Vagina (tissue), 2 donors: ENCODE measurements at regions not wholly inside any gene's neighbourhood (a gene's known extent, or its start where the extent isn't known, plus 50 kb on each side); places are given as distances from the start of the nearest gene placed in this dataset.

ENCODE experiments used
- DNase-seq, 2 donors: peaks; one replicate each; pipeline ENCODE4 v3.0.0-alpha.2; 2017; ENCODE audit errors: extremely low spot score in 2 of 2
- H3K27ac ChIP-seq: fragments of 200-600 bp; sonication (generic); one replicate; pipeline ENCODE4 v1.5.1; 2019
- H3K27me3 ChIP-seq: fragments of 200-600 bp; sonication (generic); one replicate; pipeline ENCODE4 v1.5.1; 2019
- H3K36me3 ChIP-seq, 2 donors: fragments of 200-600 bp; sonication (generic); one replicate each; pipeline ENCODE4 v1.5.1; 2017 to 2019
- H3K4me1 ChIP-seq: fragments of 200-600 bp; sonication (generic); one replicate; pipeline ENCODE4 v1.5.1; 2019
- H3K4me3 ChIP-seq, 2 donors: fragments of 200-600 bp; sonication (generic); 1 replicate in 1 of 2; 2 replicates in 1 of 2; pipeline ENCODE4 v1.5.1; 2016 to 2019
- H3K9me3 ChIP-seq: fragments of 200-600 bp; sonication (generic); one replicate; pipeline ENCODE4 v1.5.1; 2019
- CTCF ChIP-seq, 3 experiments: fragments of 450-650 bp in 2 of 3; fragments of 200-600 bp in 1 of 3; sonication (generic) in 1 of 3; IDR thresholded peaks; one replicate each; pipeline ENCODE4 v1.5.1; 2017 to 2019; ENCODE audit warnings: antibody characterized with exemption in 3 of 3, mild to moderate bottlenecking in 2 of 3, moderate library complexity in 2 of 3
- POLR2A ChIP-seq, 2 donors: fragments of 450-650 bp; IDR thresholded peaks; one replicate each; pipeline ENCODE4 v1.6.1; 2017; ENCODE audit warnings: antibody characterized with exemption in 2 of 2, mild to moderate bottlenecking in 2 of 2, moderate library complexity in 2 of 2
- POLR2AphosphoS5 ChIP-seq, 2 donors: sonication (generic); formaldehyde crosslinking; IDR thresholded peaks; one replicate each; pipeline ENCODE4 v1.9.0; 2017; ENCODE audit warnings: antibody characterized with exemption in 2 of 2, mild to moderate bottlenecking in 2 of 2, low read depth in 1 of 2; ENCODE audit not compliant: insufficient read depth in 1 of 2
- intact Hi-C: fragments of 100-400 bp; cut with DNase I; formaldehyde crosslinking; loops from one replicate; pipeline ENCODE4 v1.15.1; 2023

GRCh38 chr5:163134061-163134460 is 303.3 kb upstream of the CCNG1 start:
- no peak for DNase-seq
- H3K4me3 ChIP-seq, result no peak overlapping the region
- intact Hi-C loops, result no loop called here

GRCh38 chr5:163135849-163136248 is 301.5 kb upstream of the CCNG1 start:
- H3K36me3 ChIP-seq, result no peaks in the 10 kb centered on the region
- H3K4me1 ChIP-seq, result no peaks in the 10 kb centered on the region
- no peaks in the 10 kb centered on the region for H3K27me3 ChIP-seq
- no peak for DNase-seq
- intact Hi-C loops, result no loop called here
- no peak overlapping the region for H3K27ac ChIP-seq
- H3K9me3 ChIP-seq, result no peaks in the 10 kb centered on the region
- H3K4me3 ChIP-seq, result no peak overlapping the region
- no peak for TF ChIP-seq POLR2A (IDR thresholded peaks at IDR 0.05)
- TF ChIP-seq POLR2AphosphoS5 (IDR thresholded peaks at IDR 0.05; ENCODE audit: insufficient read depth in 1 of 2, low read depth in 1 of 2), result no peak
- TF ChIP-seq CTCF (IDR thresholded peaks at IDR 0.05), result no peak

More at GRCh38 chr5:163134061-163134460, 303.3 kb upstream of the CCNG1 start:
- Histone ChIP-seq H3K4me1 (no peaks in the 10 kb centered on the region), H3K27ac (no peak overlapping the region), H3K36me3 (no peaks in the 10 kb centered on the region), H3K9me3 (no peaks in the 10 kb centered on the region), H3K27me3 (no peaks in the 10 kb centered on the region)
- TF ChIP-seq CTCF (IDR thresholded peaks at IDR 0.05) (no peak), POLR2AphosphoS5 (IDR thresholded peaks at IDR 0.05; ENCODE audit: insufficient read depth in 1 of 2, low read depth in 1 of 2) (no peak), POLR2A (IDR thresholded peaks at IDR 0.05) (no peak)

GRCh38 chr5:163161512-163161911 is 275.9 kb upstream of the CCNG1 start:
- no peaks in the 10 kb centered on the region for H3K9me3 ChIP-seq
- H3K36me3 ChIP-seq, result no peaks in the 10 kb centered on the region
- H3K27me3 ChIP-seq, result no peaks in the 10 kb centered on the region
- H3K27ac ChIP-seq, result no peak overlapping the region
- DNase-seq, result no peak
- TF ChIP-seq POLR2AphosphoS5 (IDR thresholded peaks at IDR 0.05; ENCODE audit: insufficient read depth in 1 of 2, low read depth in 1 of 2), result no peak
- TF ChIP-seq CTCF (IDR thresholded peaks at IDR 0.05), result no peak
- TF ChIP-seq POLR2A (IDR thresholded peaks at IDR 0.05), result no peak
- H3K4me3 ChIP-seq, result no peak overlapping the region
- intact Hi-C loops, result no loop called here
- no peaks in the 10 kb centered on the region for H3K4me1 ChIP-seq

GRCh38 chr5:163162645-163163044 is 274.8 kb upstream of the CCNG1 start:
- intact Hi-C loops, result no loop called here
- H3K27me3 ChIP-seq, result no peaks in the 10 kb centered on the region
- TF ChIP-seq POLR2AphosphoS5 (IDR thresholded peaks at IDR 0.05; ENCODE audit: insufficient read depth in 1 of 2, low read depth in 1 of 2) (no peak), POLR2A (IDR thresholded peaks at IDR 0.05) (no peak), CTCF (IDR thresholded peaks at IDR 0.05) (no peak)

GRCh38 chr5:163163858-163164257 is 273.5 kb upstream of the CCNG1 start:
- no peak overlapping the region for H3K27ac ChIP-seq
- no peaks in the 10 kb centered on the region for H3K27me3 ChIP-seq
- no peaks in the 10 kb centered on the region for H3K9me3 ChIP-seq
- H3K4me1 ChIP-seq, result no peaks in the 10 kb centered on the region
- TF ChIP-seq POLR2A (IDR thresholded peaks at IDR 0.05) (no peak), POLR2AphosphoS5 (IDR thresholded peaks at IDR 0.05; ENCODE audit: insufficient read depth in 1 of 2, low read depth in 1 of 2) (no peak), CTCF (IDR thresholded peaks at IDR 0.05) (no peak)
- no peaks in the 10 kb centered on the region for H3K36me3 ChIP-seq
- intact Hi-C loops, result no loop called here
- H3K4me3 ChIP-seq, result no peak overlapping the region
- no peak for DNase-seq

More at GRCh38 chr5:163162645-163163044, 274.8 kb upstream of the CCNG1 start:
- H3K36me3 ChIP-seq, result no peaks in the 10 kb centered on the region
- H3K9me3 ChIP-seq, result no peaks in the 10 kb centered on the region
- H3K27ac ChIP-seq, result no peak overlapping the region
- no peak overlapping the region for H3K4me3 ChIP-seq
- no peaks in the 10 kb centered on the region for H3K4me1 ChIP-seq
- no peak for DNase-seq
